K562 (cell line): ENCODE measurements at regions not wholly inside any gene's neighbourhood (a gene's known extent, or its start where the extent isn't known, plus 50 kb on each side); places are given as distances from the start of the nearest gene placed in this dataset.

Experiments
- ATAC-seq: fragments of 200-7000 bp; cut with Tn5 transposase; 3 replicates; pipeline ENCODE4 v1.9.1; 2020; ENCODE audit warnings: moderate library complexity
- BruUV-seq: library from RNA; stranded (reverse); fragments of 400-500 nt; replicated peaks from 2 replicates; lab custom pipeline; 2021; lab: Mats Ljungman, UMichigan
- CTCF ChIA-PET: fragments of 300-600 bp; formaldehyde crosslinking; extraction: SDS; loops from one replicate; lab custom pipeline; 2021; ENCODE audit warnings: low intra/inter-chr PET ratio; lab: Yijun Ruan, JAX
- POLR2A ChIA-PET: fragments of 300-600, 350-650 bp; sonication (Branson Sonifier 250); formaldehyde crosslinking; extraction: SDS; loops from one replicate; lab custom pipeline; 2021; ENCODE audit warnings: antibody characterized with exemption, inconsistent platforms; lab: Yijun Ruan, JAX
- DNase-seq, 4 experiments: peaks; one replicate each; pipeline versions ENCODE4 v3.0.0 to v3.0.0-alpha.2; 2011 to 2018; ENCODE audit warnings: low spot score in 3 of 4, mixed read lengths in 3 of 4; ENCODE audit errors: extremely low read depth in 1 of 4
- FAIRE-seq: peaks from 2 replicates; lab custom pipeline; 2011; peaks lifted over from hg19 to GRCh38; lab: Jason Lieb, UNC
- H2AFZ ChIP-seq: 2 replicates; pipeline ENCODE4 v1.6.0; 2011; ENCODE audit warnings: low read depth, low read length, control low read depth, inconsistent platforms
- H3K27ac ChIP-seq: fragments of 200-600 bp; 3 replicates; pipeline ENCODE4 v1.8.0; 2011; ENCODE audit warnings: low read depth, mild to moderate bottlenecking, control low read depth, inconsistent platforms, low read length, moderate library complexity, mixed read lengths; ENCODE audit errors: extremely low read depth
- H3K27me3 ChIP-seq, 2 experiments: fragments of 300-600 bp in 1 of 2; 2 replicates in 1 of 2; 3 replicates in 1 of 2; pipeline versions ENCODE4 v1.6.0 to v1.8.0; 2011; ENCODE audit warnings: inconsistent platforms in 2 of 2, low read length in 2 of 2, mild to moderate bottlenecking in 1 of 2, mixed read lengths in 1 of 2, moderate library complexity in 1 of 2; ENCODE audit not compliant: control insufficient read depth in 2 of 2, insufficient read depth in 2 of 2
- H3K36me3 ChIP-seq: fragments of 300-600 bp; 3 replicates; pipeline ENCODE4 v1.8.0; 2011; ENCODE audit warnings: mild to moderate bottlenecking, low read length, inconsistent platforms; ENCODE audit not compliant: control insufficient read depth, insufficient read depth
- H3K4me1 ChIP-seq, 2 experiments: fragments of 200-600 bp in 1 of 2; replicated peaks in 1 of 2; 2 replicates in 1 of 2; 3 replicates in 1 of 2; pipeline versions ENCODE4 v1.5.1 to v1.8.0; 2011; ENCODE audit warnings: inconsistent platforms in 2 of 2, low read length in 2 of 2, mild to moderate bottlenecking in 1 of 2, mixed read lengths in 1 of 2, moderate library complexity in 1 of 2; ENCODE audit not compliant: control insufficient read depth in 2 of 2, insufficient read depth in 2 of 2
- H3K4me2 ChIP-seq: 2 replicates; pipeline ENCODE4 v1.6.1; 2011; ENCODE audit warnings: low read length, control low read depth, inconsistent platforms, mixed read lengths; ENCODE audit not compliant: insufficient read depth
- H3K4me3 ChIP-seq: fragments of 200-600 bp; sonication (generic), shearing (Covaris generic); 2 replicates; pipeline ENCODE4 v1.5.1; 2016; ENCODE audit warnings: control low read depth, inconsistent platforms
- H3K79me2 ChIP-seq: fragments of 200-600 bp; 3 replicates; pipeline ENCODE4 v1.8.0; 2011; ENCODE audit warnings: low read length, inconsistent platforms; ENCODE audit not compliant: control insufficient read depth, insufficient read depth
- H3K9ac ChIP-seq, 2 experiments: 2 replicates each; pipeline versions ENCODE4 v1.6.0 to v1.6.1; 2011; ENCODE audit warnings: low read depth in 2 of 2, low read length in 2 of 2, control low read depth in 1 of 2, inconsistent platforms in 1 of 2, mild to moderate bottlenecking in 1 of 2, mixed read lengths in 1 of 2; ENCODE audit not compliant: insufficient read depth in 1 of 2
- H3K9me1 ChIP-seq: one replicate; pipeline ENCODE4 v1.6.0; 2011; ENCODE audit warnings: inconsistent platforms, mild to moderate bottlenecking, low read length, moderate library complexity; ENCODE audit not compliant: control insufficient read depth, insufficient read depth
- H3K9me3 ChIP-seq: replicated peaks from 2 replicates; pipeline ENCODE4 v1.5.1; 2011; ENCODE audit warnings: low read depth, low read length, inconsistent platforms; ENCODE audit not compliant: control insufficient read depth, insufficient read depth
- H4K20me1 ChIP-seq: replicated peaks from 2 replicates; pipeline ENCODE4 v1.6.1; 2011; ENCODE audit warnings: low read length, inconsistent platforms, mixed read lengths; ENCODE audit not compliant: control insufficient read depth, insufficient read depth
- ARID1B ChIP-seq: fragments of 450-650 bp; IDR thresholded peaks from 2 replicates; pipeline ENCODE4 v1.6.1; 2016; ENCODE audit warnings: antibody characterized with exemption, mild to moderate bottlenecking, inconsistent platforms
- BACH1 ChIP-seq: fragments of 200-800 bp; sonication (Bioruptor generic); IDR thresholded peaks from 2 replicates; pipeline ENCODE4 v1.6.1; 2016; ENCODE audit warnings: missing genetic modification characterization, missing compliant biosample characterization
- CBFA2T3 ChIP-seq: fragments of 450-650 bp; IDR thresholded peaks from 2 replicates; pipeline ENCODE4 v1.6.1; 2017
- CBX1 ChIP-seq: sonication (generic); IDR thresholded peaks from 2 replicates; pipeline ENCODE4 v1.6.1; 2016; ENCODE audit warnings: antibody characterized with exemption, low read depth, mild to moderate bottlenecking
- COPS2 ChIP-seq: fragments of 450-650 bp; conservative IDR thresholded peaks from 2 replicates; pipeline ENCODE4 v1.6.1; 2016; ENCODE audit warnings: mild to moderate bottlenecking, moderate library complexity
- FOXP1 ChIP-seq: sonication (generic); formaldehyde crosslinking; IDR thresholded peaks from 2 replicates; pipeline ENCODE4 v1.8.0; 2022; ENCODE audit warnings: mild to moderate bottlenecking, missing genetic modification reagents
- HCFC1 ChIP-seq: IDR thresholded peaks from 2 replicates; pipeline ENCODE4 v1.6.1; 2012; ENCODE audit warnings: low read depth, low read length, improper control_type of control experiment
- HMBOX1 ChIP-seq: sonication (generic); IDR thresholded peaks from 2 replicates; pipeline ENCODE4 v1.6.1; 2016
- MED1 ChIP-seq: sonication (generic); formaldehyde crosslinking; IDR thresholded peaks from 2 replicates; pipeline ENCODE4 v1.8.1; 2023; ENCODE audit warnings: missing genetic modification reagents, borderline replicate concordance
- PHB2 ChIP-seq: fragments of 450-650 bp; IDR thresholded peaks from 2 replicates; pipeline ENCODE4 v1.6.1; 2017; ENCODE audit warnings: low read depth
- SFPQ ChIP-seq: fragments of 200-400 bp; formaldehyde crosslinking; IDR thresholded peaks from 2 replicates; pipeline ENCODE4 v1.6.1; 2017; ENCODE audit warnings: mild to moderate bottlenecking, low read depth, low read length, moderate library complexity
- SMARCA4 ChIP-seq: fragments of 450-650 bp; IDR thresholded peaks from 2 replicates; pipeline ENCODE4 v1.6.1; 2016
- SOX6 ChIP-seq: fragments of 450-650 bp; IDR thresholded peaks from 2 replicates; pipeline ENCODE4 v1.6.1; 2014; ENCODE audit warnings: mild to moderate bottlenecking
- SREBF2 ChIP-seq: sonication (generic); formaldehyde crosslinking; IDR thresholded peaks from 2 replicates; pipeline ENCODE4 v1.4.0; 2020; ENCODE audit warnings: mild to moderate bottlenecking, missing genetic modification reagents
- TAL1 ChIP-seq: fragments of 450-650 bp; IDR thresholded peaks from 2 replicates; pipeline ENCODE4 v1.6.1; 2016; ENCODE audit warnings: mild to moderate bottlenecking
- ZBTB1 ChIP-seq: sonication (generic); formaldehyde crosslinking; IDR thresholded peaks from 2 replicates; pipeline ENCODE4 v1.8.1; 2023; ENCODE audit warnings: missing genetic modification reagents, low read depth, mild to moderate bottlenecking, borderline replicate concordance
- ZHX1 ChIP-seq: fragments of 150-350 bp; conservative IDR thresholded peaks from 2 replicates; pipeline ENCODE4 v1.6.1; 2014; ENCODE audit warnings: low read length
- ZNF23 ChIP-seq: fragments of 250-450 bp; sonication (Bioruptor Pico); IDR thresholded peaks from 2 replicates; pipeline ENCODE4 v1.4.0; 2020; ENCODE audit warnings: mild to moderate bottlenecking
- ZNF431 ChIP-seq: sonication (generic); formaldehyde crosslinking; IDR thresholded peaks from 2 replicates; pipeline ENCODE4 v1.8.0; 2022; ENCODE audit warnings: mild to moderate bottlenecking, missing genetic modification reagents
- ZNF561 ChIP-seq: fragments of 450-650 bp; formaldehyde crosslinking; conservative IDR thresholded peaks from 2 replicates; pipeline ENCODE4 v1.4.0; 2020; ENCODE audit warnings: mild to moderate bottlenecking, moderate library complexity
- ZSCAN29 ChIP-seq: fragments of 450-650 bp; IDR thresholded peaks from 2 replicates; pipeline ENCODE4 v1.6.1; 2017
- WGBS: fragments of 100-300 bp; shearing (Covaris generic); methylation state at CpG from one replicate; pipeline ENCODE4 v1.1.6; 2016; ENCODE audit warnings: low coverage, mixed read lengths; ENCODE audit not compliant: insufficient coverage; ENCODE audit errors: missing lambda C conversion rate; 5-methylcytosine and 5-hydroxymethylcytosine counted together
- in situ Hi-C: fragments of 300-500 bp; cut with MboI; formaldehyde crosslinking; loops from 4 replicates; pipeline ENCODE4 v1.15.0; 2018; ENCODE audit warnings: inconsistent platforms, mixed read lengths
- intact Hi-C: fragments of 100-400 bp; cut with micrococcal nuclease; formaldehyde crosslinking; loops from 2 replicates; pipeline ENCODE4 v1.14.2; 2022

- H3K4me1 ChIP-seq: peaks cover 0 to 19% of the 10 kb centered on the region in 2 experiments; a peak in 2 of 5 replicates
- H3K27ac ChIP-seq: no peak overlapping the region
- ChIA-PET POLR2A (no interaction called here), CTCF (no interaction called here)
- no peak overlapping the region for H3K4me3 ChIP-seq
- BruUV-seq: no TSS peak
- peak overlapping the region; percentile 44; the same call in 1 of the 2 replicates for H3K4me2 ChIP-seq
- no peaks in the 10 kb centered on the region for H3K9me3 ChIP-seq
- peak; percentile 77 for FAIRE-seq
- H3K79me2 ChIP-seq: no peaks in the 10 kb centered on the region
- H3K36me3 ChIP-seq: no peaks in the 10 kb centered on the region; the same call in 2 of the 3 replicates
- no peak overlapping the region for H3K9ac ChIP-seq
- intact Hi-C loops: loop anchor here (5.0 to 10.0 kb wide), 2 partner anchors 118 to 545 kb away; no protein-coding TSS in a partner anchor
- H3K9me1 ChIP-seq: no peaks in the 10 kb centered on the region
- DNase-seq: peak in 2 of 4 experiments; percentile 34 to 67
- peak; percentile 65 for ATAC-seq
- H2AFZ ChIP-seq: peak overlapping the region; percentile 14; the same call in 1 of the 2 replicates
- H3K27me3 ChIP-seq: no peaks in the 10 kb centered on the region
- in situ Hi-C loops: no loop called here
- H4K20me1 ChIP-seq: no peaks in the 10 kb centered on the region
- WGBS: 8% methylated on average over 5 of the region's 5 CpGs
- TF ChIP-seq ZNF431 (CRISPR knock-in tag) (no peak), ZBTB1 (no peak), SOX6 (peak; percentile 42), CBFA2T3 (peak; percentile 72), FOXP1 (no peak), ZNF561 (CRISPR knock-in tag) (no peak), CBX1 (no peak), ARID1B (peak; percentile 57), ZNF23 (no peak), SMARCA4 (peak; percentile 27; the same call in 1 of the 2 replicates), BACH1 (tag) (no peak), TAL1 (peak; percentile 31; the same call in 1 of the 2 replicates), HCFC1 (no peak), PHB2 (no peak), COPS2 (no peak), HMBOX1 (peak; percentile 98), ZSCAN29 (no peak), MED1 (CRISPR knock-in tag) (no peak), ZHX1 (no peak), SREBF2 (CRISPR knock-in tag) (no peak), SFPQ (no peak)
These were observed 396.5 kb upstream of the MEF2C start for GRCh38 chr5:89279391-89280036.
